OCI-LY3 (cell line): ENCODE measurements at regions not wholly inside any gene's neighbourhood (a gene's known extent, or its start where the extent isn't known, plus 50 kb on each side); places are given as distances from the start of the nearest gene placed in this dataset.

Experiments used
- CTCF ChIP-seq: fragments of 200-600, 300-600 bp; sonication (generic); IDR thresholded peaks from 2 replicates; pipeline ENCODE4 v1.5.1; 2014; ENCODE audit warnings: antibody characterized with exemption, low read length, low read depth
- EZH2phosphoT487 ChIP-seq: fragments of 200-600 bp; shearing (Covaris generic); IDR thresholded peaks from 2 replicates; pipeline ENCODE4 v1.6.1; 2018; ENCODE audit warnings: antibody characterized with exemption, mixed run types, low read depth

GRCh38 chr7:136066304-136067143 is 89.4 kb upstream of the MTPN start:
- TF ChIP-seq CTCF = no peak
- TF ChIP-seq EZH2phosphoT487 = no peak
